ENCODE measurements at regions not wholly inside any gene's neighbourhood (a gene's known extent, or its start where the extent isn't known, plus 50 kb on each side); places are given as distances from the start of the nearest gene placed in this dataset.

DNA sequence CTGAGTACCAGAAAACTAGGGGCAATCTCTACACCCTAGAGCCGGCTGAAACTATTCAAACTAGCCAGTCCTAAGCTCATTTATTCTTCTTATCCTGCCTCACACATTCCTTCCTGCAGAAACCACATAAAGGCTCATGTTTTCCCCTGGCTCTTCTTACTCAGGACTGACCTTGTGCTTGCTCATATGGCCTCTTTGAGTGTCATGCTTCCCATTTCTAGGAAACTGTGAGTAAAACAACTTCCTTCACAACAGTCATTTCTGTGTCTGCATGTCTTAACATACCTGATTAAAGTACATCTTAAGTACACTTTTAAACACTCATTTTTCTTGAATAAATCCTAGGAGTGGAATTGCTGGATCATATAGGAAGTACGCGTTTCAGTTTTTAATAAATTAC lies 52.3 kb upstream of the KIAA1217 start:
- CTCF ChIA-PET: no interaction called here
- POLR2A ChIA-PET: no interaction called here

DNA sequence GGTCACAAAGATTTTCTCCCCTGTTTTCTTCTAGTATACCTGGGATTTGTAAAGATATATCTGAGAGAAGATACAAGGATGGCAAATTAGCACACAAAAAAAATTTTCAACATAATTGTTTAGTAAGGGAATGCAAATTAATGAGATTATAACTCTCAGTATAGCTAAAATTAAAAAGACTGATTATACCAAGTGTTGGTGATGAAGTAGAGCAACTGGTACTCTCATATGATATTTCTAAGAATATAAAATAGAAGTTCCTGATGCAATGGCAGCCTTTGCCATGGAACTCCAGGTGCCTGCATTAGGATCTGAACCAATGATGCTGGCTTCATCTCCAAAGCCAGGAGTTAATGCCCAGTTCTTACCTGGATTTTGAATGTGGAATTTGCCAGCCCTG lies 51.4 kb upstream of the KIAA1217 start:
- POLR2A ChIA-PET: no interaction called here
- CTCF ChIA-PET: no interaction called here

Data from activated CD8-positive, alpha-beta memory T cell treated with anti-CD3 and anti-CD28 coated beads for 36 hours (primary cell).